ENCODE measurements at regions not wholly inside any gene's neighbourhood (a gene's known extent, or its start where the extent isn't known, plus 50 kb on each side); places are given as distances from the start of the nearest gene placed in this dataset.
A peak's percentile ranks its signal among the peaks of the same experiment; 100 is the strongest.

DNA sequence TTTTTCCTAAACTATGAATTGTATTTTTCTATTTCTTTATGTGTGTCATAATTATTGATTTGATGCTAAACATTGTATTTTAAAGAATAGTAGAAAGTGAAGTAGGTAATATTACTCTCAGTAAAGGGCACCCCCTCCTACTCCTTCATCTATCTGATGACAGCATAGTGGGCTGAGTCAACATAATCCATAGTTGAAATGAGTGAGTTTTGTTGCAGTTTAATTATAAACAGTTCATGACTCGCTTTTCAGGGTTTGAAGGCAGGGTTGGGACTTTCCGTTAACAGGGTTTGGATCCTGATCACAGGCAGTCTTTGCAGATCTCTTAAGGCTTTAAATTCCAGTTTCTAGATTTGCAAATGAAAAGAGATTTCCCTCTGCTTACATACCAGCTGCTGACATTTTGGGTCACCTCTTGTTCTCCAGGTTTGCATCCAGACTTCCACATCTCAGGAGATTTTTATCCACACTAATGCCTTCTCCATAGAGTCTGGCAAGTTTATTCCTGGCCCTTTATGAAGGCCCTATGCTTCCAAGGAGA lies 54.0 kb upstream of the TACR3 start:
- Histone ChIP-seq H3K4me3 (ENCODE audit: low read depth, low read length) (no peak overlapping the region), H3K27me3 (ENCODE audit: control insufficient read depth, insufficient read depth, low read length) (no peaks in the 10 kb centered on the region), H3K36me3 (ENCODE audit: control insufficient read depth, insufficient read depth, low read length) (no peaks in the 10 kb centered on the region)
- TF ChIP-seq, protein P1, sequence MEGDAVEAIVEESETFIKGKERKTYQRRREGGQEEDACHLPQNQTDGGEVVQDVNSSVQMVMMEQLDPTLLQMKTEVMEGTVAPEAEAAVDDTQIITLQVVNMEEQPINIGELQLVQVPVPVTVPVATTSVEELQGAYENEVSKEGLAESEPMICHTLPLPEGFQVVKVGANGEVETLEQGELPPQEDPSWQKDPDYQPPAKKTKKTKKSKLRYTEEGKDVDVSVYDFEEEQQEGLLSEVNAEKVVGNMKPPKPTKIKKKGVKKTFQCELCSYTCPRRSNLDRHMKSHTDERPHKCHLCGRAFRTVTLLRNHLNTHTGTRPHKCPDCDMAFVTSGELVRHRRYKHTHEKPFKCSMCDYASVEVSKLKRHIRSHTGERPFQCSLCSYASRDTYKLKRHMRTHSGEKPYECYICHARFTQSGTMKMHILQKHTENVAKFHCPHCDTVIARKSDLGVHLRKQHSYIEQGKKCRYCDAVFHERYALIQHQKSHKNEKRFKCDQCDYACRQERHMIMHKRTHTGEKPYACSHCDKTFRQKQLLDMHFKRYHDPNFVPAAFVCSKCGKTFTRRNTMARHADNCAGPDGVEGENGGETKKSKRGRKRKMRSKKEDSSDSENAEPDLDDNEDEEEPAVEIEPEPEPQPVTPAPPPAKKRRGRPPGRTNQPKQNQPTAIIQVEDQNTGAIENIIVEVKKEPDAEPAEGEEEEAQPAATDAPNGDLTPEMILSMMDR (IDR thresholded peaks at IDR 0.05; ENCODE audit: insufficient read depth, low read length, severe bottlenecking), result no peak
- peak; percentile 55 for FAIRE-seq
- no peak for DNase-seq (ENCODE audit: low read depth)

Data from bronchial epithelial cell (primary cell).